Stimulated activated CD4-positive, alpha-beta T cell treated with anti-CD3 and anti-CD28 coated beads, Interleukin-12 subunit alpha, Interleukin-12 subunit beta, amount 100 ng/mL, for 48 hours (primary cell): ENCODE measurements at regions not wholly inside any gene's neighbourhood (a gene's known extent, or its start where the extent isn't known, plus 50 kb on each side); places are given as distances from the start of the nearest gene placed in this dataset.

ENCODE experiments used
- DNase-seq, 3 donors: peaks; one replicate each; pipeline ENCODE4 v3.0.0-alpha.2; 2020; ENCODE audit warnings: low read depth in 2 of 3, low spot score in 1 of 3

GRCh38 chr5:114243281-114243971, 118.4 kb upstream of the KCNN2 start:
- no peak for DNase-seq

- DNase-seq, result no peak
These were observed 117.9 kb upstream of the KCNN2 start for GRCh38 chr5:114243972-114244317.

- no peak for DNase-seq
These were observed 112.0 kb upstream of the KCNN2 start for GRCh38 chr5:114249823-114250222.

DNA sequence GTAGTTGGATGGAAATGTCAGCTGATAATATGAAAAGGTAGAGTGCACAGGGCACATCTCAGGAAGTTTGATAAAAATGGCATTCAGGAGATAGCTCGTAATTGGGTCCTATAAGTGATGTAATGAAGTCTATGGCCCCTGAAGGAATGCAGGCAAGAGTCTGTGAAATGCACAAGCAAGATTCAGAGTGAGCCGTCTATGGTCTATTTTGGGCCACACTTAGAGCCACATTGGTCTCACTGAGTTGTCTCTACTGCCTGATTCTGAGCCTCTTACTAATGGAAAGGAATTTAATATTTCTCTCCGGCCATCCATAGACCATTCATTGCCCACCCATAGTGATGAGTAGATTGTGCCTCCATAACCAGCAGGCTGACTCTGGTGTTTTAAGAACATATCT, 111.3 kb upstream of the KCNN2 start:
- no peak for DNase-seq

DNA sequence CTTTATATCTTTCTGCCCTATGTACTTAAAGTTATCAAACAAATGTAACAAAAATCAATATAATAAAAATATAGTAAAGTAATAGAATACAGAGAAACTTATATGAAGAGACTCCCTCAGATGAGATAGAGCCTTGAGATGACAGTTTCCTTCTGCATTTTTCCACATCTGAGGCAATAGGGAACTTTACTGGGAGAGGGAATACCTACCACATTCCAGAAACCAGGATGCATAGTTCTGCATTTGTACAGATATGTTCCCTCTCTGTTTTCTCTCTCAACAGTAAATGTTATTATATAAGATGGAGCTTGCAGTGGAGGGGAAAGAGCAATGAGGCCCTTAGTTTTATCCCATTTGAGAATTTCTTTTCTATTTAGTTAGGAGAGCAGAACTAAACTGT, 109.6 kb upstream of the KCNN2 start:
- DNase-seq, result no peak

GRCh38 chr5:114255260-114255659, 106.6 kb upstream of the KCNN2 start:
- no peak for DNase-seq

DNA sequence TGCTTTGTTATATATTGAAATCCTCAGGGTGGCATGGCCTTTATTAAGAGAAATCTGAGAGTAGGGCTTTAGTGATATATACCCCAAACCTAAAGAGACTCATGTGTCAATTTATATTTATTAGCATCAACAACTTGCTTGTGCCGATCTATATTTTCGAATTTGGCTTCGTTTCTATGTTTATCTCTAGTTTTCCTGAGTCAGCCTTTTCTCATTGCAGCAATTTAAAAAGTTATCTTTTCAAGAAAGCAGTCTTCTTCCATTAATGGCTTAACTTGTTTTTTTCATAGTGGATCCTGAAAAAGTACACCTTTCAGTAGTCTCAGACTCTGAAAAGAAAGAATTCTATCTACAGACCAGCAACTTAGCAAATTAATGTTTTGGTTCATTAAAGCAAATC, 99.9 kb upstream of the KCNN2 start:
- DNase-seq, result no peak

DNA sequence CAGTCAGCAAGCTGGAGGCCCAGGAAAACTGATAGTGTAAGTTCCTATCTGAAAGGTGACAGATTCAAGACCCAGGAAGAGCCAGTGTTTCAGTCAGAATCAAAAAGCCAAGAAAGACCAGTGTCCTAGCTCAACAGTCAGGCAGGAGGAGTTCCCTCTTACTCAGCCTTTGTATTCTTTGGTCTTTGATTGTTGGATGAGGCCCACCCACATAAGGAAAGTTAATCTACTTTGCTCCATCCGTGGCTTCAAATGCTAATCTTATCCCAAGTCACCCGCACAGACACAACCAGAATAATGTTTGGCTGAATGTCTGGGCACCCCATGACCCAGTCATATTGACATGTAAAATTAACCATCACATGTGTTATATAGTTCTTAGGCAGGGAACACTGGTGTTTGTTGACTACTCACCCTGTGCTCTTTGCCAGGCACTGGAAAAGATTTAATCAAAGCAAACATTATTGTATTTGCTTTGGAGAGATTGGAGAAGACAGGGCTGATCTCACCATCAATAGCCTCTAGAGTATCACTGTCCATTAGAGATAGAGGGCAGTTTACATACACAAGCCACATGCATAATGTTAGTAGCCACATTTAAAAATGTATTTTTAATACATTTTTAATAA, 96.3 kb upstream of the KCNN2 start:
- no peak for DNase-seq

DNA sequence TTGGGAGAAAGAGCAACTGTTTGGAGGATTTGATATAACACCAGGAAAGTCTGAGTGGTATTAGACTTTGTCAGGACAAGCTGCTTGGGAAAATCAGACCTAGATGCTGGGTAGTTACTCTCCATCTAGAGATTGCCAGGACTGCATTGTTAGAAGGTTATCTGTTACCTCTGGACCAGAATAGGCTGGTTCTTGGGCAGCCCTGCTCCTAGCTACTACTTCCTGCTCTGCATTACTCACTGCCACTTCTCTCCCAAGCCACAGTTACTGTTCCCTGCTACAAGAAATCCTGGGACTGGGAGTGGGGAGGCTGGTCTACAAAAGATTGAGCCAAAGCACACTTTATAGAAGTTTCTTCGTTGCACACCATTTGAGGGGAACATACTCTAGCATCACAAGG, 95.5 kb upstream of the KCNN2 start:
- DNase-seq, result no peak

DNA sequence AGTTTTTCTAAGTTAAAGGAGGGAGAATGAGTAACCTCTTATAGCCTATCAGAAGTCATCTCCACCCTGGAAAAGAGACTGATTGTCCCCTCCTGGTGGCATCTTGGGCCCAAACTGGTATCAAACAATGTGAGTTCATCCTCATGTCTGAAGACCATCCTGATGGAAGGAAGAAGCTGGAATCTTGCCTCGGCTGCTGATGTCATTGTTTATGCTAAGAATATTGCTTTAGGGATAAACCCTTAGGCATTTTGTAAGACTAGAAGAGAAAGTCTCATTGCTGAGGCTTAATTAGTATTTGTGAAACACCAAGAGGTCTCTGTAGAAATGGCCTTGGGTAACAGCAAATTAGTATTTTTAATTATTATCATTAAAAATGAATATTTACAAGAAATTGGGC, 65.7 kb upstream of the KCNN2 start:
- DNase-seq, result no peak

DNA sequence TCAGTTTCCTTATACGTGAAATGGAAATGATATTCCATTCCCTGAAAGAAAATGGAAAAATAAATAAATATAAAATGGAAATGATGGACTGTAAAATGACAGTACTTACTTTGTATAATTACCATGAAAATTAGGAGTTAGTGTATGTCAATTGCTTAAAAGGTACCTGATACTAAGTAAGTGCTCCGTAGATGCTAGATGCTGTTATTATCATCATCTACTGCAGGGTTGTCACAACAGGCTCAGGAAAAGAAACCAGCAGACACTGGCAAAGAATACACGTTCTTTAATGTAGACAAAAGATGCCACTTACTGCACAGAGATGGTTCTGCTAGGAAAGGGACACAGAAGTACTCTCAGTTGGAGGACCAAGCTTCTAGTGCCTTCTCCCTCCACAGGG, 64.0 kb upstream of the KCNN2 start:
- DNase-seq, result no peak

DNA sequence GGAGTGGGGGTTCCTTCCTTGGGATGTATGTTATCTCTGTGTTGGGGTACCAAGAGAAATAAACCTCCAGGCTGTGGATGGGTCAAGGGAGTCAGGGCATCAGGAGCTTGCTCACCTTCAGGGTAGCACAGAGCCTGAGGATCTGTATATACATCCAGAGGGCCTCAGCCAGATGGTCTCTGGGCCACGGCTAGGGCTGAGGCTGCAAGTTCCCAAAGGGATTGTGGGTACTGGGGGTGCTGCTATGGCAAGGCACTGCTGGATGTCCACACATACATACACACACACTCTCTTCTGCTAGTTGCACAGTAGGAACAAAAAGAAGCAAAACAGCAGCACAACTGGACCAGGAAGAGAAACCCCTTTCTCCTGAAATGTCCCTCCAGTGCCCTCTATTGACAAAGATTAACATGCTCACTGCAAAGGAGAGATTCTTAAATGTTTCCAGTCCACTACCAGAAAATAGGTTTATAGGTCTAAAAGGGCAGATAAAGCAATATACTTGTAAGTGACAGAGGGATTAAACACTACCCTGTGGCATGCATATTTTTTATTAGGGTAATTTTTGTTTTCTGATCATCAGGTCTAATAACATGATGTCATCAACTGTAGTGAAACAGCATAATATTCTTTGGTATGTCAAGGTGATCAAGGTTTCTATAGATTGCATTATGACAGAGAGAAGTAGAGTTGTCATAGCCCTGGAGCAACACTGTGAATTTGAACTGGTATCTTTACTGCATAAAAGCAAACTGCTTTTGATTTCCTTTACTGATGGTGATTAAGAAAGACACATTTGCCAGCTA, 56.3 kb upstream of the KCNN2 start:
- DNase-seq, result no peak

GRCh38 chr5:114308017-114308416, 53.9 kb upstream of the KCNN2 start:
- no peak for DNase-seq

DNA sequence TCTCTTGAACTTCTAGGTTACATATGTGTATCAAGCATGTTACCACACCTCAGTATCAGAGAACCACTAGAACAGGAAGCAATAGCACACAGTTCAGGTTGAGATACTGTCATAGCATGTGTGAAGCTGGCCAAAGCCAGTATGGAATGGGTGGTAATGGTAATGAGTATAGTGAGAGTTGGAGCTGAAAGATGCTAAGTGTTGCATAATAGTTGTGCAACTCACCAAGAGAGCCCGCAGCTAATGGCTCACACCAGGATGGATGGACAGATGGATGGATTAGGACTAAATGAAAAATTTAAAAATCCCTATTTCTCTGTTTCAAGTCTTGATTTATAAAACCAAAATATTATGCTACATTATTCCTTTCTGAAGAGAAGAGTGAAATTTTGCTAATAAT, 53.4 kb upstream of the KCNN2 start:
- no peak for DNase-seq

DNA sequence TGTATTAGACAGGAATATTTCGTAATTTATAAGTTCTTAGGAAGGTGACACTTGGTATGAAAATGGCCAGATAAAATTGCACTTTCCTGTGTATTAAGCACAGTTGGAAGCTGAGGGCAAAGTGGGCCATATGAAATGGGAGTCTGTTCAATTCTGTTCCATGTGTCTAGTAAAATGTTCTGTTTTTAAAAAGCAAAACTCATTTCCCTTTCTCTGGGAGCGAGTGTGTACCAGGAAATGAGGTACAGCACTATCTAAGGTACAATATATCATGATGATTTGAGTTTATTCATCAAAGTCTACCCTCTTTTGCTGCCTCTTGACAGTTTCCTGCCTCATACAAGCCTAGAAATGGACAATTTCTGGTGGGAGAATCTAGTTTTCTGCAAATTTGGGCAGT, 51.2 kb upstream of the KCNN2 start:
- no peak for DNase-seq

GRCh38 chr5:114311281-114311680, 50.6 kb upstream of the KCNN2 start:
- DNase-seq, result no peak

GRCh38 chr5:114311968-114312367, 49.9 kb upstream of the KCNN2 start:
- no peak for DNase-seq
